Upper lobe of right lung (tissue), 1 donor: ENCODE measurements at regions not wholly inside any gene's neighbourhood (a gene's known extent, or its start where the extent isn't known, plus 50 kb on each side); places are given as distances from the start of the nearest gene placed in this dataset.
"Not testable (repeated sequence)": the region's sequence is repeated elsewhere in the genome, so short reads cannot be mapped to it uniquely, and the experiment has no call there.

ENCODE experiments used
- ATAC-seq: fragments of 200-7000 bp; cut with Tn5 transposase; one replicate; pipeline ENCODE4 v1.9.1; 2020; ENCODE audit warnings: mild to moderate bottlenecking, moderate library complexity
- DNase-seq: peaks from one replicate; pipeline ENCODE4 v3.0.0-alpha.2; 2020
- H3K27ac ChIP-seq: fragments of 200-600 bp; one replicate; pipeline ENCODE4 v1.8.0; 2022
- H3K27me3 ChIP-seq: fragments of 200-600 bp; one replicate; pipeline ENCODE4 v1.8.0; 2022; ENCODE audit warnings: mild to moderate bottlenecking
- H3K36me3 ChIP-seq: fragments of 200-600 bp; one replicate; pipeline ENCODE4 v1.8.0; 2022
- H3K4me1 ChIP-seq: fragments of 200-600 bp; one replicate; pipeline ENCODE4 v1.8.0; 2022
- H3K4me3 ChIP-seq: fragments of 200-600 bp; one replicate; pipeline ENCODE4 v1.8.0; 2022; ENCODE audit warnings: mild to moderate bottlenecking
- H3K9me3 ChIP-seq: fragments of 200-600 bp; one replicate; pipeline ENCODE4 v1.8.0; 2022
- CTCF ChIP-seq: fragments of 200-600 bp; IDR thresholded peaks from one replicate; pipeline ENCODE4 v1.8.0; 2022; ENCODE audit warnings: antibody characterized with exemption
- intact Hi-C: fragments of 100-400 bp; cut with DNase I; formaldehyde crosslinking; loops from one replicate; pipeline ENCODE4 v1.11.0; 2022
- donor health status: DM: no; HTN: yes; CAD: no; lungs with severe emphysema.

DNA sequence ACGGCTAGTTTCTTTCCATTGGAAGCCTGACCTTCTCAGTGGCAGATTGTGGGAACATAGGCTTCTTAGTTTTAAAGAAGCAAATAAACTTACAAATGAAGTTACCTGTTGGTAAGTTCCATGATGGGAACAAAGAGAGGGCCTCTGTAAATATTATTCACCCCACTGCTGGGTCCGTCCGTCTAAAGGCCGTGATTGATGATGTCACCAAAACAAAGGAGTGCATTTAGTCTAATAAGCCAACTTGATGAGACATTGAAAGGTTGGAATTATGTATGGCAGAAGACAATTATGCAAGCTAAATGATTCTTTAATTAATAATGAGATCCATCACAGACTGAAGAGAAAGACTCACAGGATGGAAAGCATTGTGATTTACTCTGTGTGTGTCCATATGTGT lies 1091.9 kb upstream of the FANCL start:
- intact Hi-C loops: no loop called here
- H3K4me3 ChIP-seq: no peak overlapping the region
- H3K27ac ChIP-seq: no peak overlapping the region
- ATAC-seq: no peak
- H3K27me3 ChIP-seq: no peaks in the 10 kb centered on the region
- TF ChIP-seq CTCF: no peak
- H3K36me3 ChIP-seq: no peaks in the 10 kb centered on the region
- H3K4me1 ChIP-seq: no peaks in the 10 kb centered on the region
- H3K9me3 ChIP-seq: no peaks in the 10 kb centered on the region
- DNase-seq: no peak

GRCh38 chr2:59326581-59327365 lies 1085.6 kb upstream of the FANCL start:
- intact Hi-C loops, ATAC-seq, H3K4me1 ChIP-seq, H3K27ac ChIP-seq, DNase-seq, H3K27me3 ChIP-seq, H3K36me3 ChIP-seq, H3K4me3 ChIP-seq, H3K9me3 ChIP-seq: not testable (repeated sequence)

DNA sequence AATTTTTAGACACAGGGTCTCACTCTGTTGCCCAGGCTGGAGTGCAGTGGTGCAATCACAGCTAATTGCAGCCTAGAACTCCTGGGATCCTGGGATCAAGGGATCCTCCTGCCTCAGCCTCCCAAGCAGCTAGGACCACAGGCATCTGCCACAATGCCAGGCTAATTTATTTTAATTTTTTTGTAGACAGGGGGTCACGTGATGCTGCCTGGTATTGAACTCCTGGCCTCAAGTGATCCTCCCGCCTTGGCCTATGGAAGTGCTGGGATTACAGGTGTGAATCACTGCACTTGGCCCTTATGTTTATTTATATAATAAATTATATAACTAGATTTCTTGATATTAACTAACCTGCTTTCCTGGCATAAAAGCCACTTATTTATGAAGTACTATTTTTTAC lies 1081.7 kb upstream of the FANCL start:
- Histone ChIP-seq H3K27me3 (no peaks in the 10 kb centered on the region), H3K4me1 (no peaks in the 10 kb centered on the region), H3K36me3 (no peaks in the 10 kb centered on the region), H3K27ac (no peak overlapping the region), H3K9me3 (no peaks in the 10 kb centered on the region), H3K4me3 (no peak overlapping the region)
- intact Hi-C loops: no loop called here
- no peak for ATAC-seq
- no peak for DNase-seq
- TF ChIP-seq CTCF: no peak

GRCh38 chr2:59322005-59322404 lies 1080.9 kb upstream of the FANCL start:
- intact Hi-C loops: no loop called here
- Histone ChIP-seq H3K36me3 (no peaks in the 10 kb centered on the region), H3K4me3 (no peak overlapping the region), H3K4me1 (no peaks in the 10 kb centered on the region), H3K27me3 (no peaks in the 10 kb centered on the region), H3K9me3 (no peaks in the 10 kb centered on the region), H3K27ac (no peak overlapping the region)
- TF ChIP-seq CTCF: no peak
- no peak for DNase-seq
- ATAC-seq: no peak

DNA sequence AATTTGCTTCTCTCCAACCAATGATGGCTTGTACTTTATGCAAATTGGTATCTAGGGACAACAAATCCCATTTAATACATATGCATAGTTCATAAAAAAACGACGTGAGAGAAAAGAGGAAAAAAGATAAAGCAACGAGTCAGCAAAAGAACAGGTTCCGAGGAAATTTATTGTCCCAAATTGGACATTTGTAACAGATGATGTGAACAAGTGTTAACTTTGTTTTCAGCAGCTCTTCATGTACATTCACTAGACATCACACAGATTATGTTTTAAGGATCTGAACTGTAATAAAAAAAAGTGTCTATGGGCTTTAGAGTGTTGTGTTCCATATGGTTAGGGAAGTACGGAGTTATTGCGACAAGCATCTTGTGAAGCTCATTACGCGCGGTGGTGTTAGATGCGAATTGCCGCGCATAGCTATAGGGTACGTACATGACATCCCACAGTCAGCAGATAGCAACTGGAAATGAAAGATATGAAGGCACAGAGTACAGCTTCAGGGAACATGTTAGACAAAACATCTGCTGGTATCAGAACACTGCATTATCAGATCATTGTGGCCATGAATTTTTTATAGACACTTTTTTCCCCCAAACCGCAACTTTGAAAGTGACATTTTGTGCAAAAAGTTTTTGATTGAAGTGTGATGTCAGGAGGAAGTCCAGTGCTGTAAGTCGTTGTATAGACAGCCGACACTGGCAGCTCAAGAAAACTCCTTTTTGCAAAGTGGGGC lies 1073.1 kb upstream of the FANCL start:
- DNase-seq (no peak), ATAC-seq (peak; percentile 21)
- no peaks in the 10 kb centered on the region for H3K4me1 ChIP-seq
- H3K36me3 ChIP-seq: no peaks in the 10 kb centered on the region
- no peak overlapping the region for H3K27ac ChIP-seq
- no peak for TF ChIP-seq CTCF
- intact Hi-C loops: no loop called here
- H3K4me3 ChIP-seq: no peak overlapping the region
- no peaks in the 10 kb centered on the region for H3K27me3 ChIP-seq
- H3K9me3 ChIP-seq: no peaks in the 10 kb centered on the region
